IPS-18c (cell line): ENCODE measurements at regions not wholly inside any gene's neighbourhood (a gene's known extent, or its start where the extent isn't known, plus 50 kb on each side); places are given as distances from the start of the nearest gene placed in this dataset.
"Not testable (repeated sequence)": the region's sequence is repeated elsewhere in the genome, so short reads cannot be mapped to it uniquely, and the experiment has no call there.

Source experiments
- H3K4me3 ChIP-seq: 2 replicates; pipeline ENCODE4 v1.7.0; 2013; ENCODE audit warnings: low read depth, mild to moderate bottlenecking, low read length, moderate library complexity; ENCODE audit not compliant: insufficient read depth
- H3K9me3 ChIP-seq: one replicate; pipeline ENCODE4 v1.6.1; 2013; ENCODE audit warnings: mild to moderate bottlenecking, low read length, moderate library complexity; ENCODE audit not compliant: control insufficient read depth, insufficient read depth

GRCh38 chr19:31881988-31882387 lies 463.4 kb upstream of the ZNF507 start:
- Histone ChIP-seq H3K4me3 (no peak overlapping the region), H3K9me3 (peaks cover 2% of the 10 kb centered on the region)

GRCh38 chr19:31882709-31883108 lies 462.7 kb upstream of the ZNF507 start:
- Histone ChIP-seq H3K4me3 (no peak overlapping the region), H3K9me3 (peaks cover 2% of the 10 kb centered on the region)

DNA sequence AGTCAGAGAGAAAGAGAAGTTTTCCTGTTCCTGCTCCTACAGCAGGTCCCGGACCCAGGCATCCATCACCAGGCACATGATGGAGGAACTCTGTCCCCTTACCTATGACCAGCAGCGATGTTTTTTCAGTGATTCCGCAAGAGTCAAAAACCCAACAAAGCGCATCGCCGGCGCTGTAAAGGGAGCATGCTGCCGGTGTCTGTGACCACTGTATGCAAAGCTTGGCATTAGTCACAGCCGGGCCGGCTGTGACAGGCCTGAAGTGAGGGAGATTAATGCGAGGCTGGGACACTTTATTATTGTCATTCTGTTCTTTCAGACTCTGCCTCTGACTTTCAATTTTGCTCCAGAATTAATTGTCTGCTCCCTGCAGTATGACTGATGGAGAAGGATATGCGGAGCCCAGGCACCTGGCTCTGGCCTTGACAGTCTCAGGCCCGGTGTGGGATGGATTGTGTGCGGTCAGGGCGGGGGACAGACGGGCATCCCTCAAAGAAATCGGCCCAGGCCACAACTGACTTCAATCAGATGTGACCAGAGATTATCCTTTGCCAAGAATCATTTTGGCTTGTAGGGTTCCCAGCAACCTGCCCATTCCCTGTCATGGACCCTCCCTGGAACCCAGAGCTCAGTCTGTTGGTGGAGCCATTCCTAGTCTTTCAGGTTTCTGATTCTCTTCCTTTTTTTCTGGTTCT lies 462.0 kb upstream of the ZNF507 start:
- Histone ChIP-seq H3K9me3 (peaks cover 2% of the 10 kb centered on the region), H3K4me3 (no peak overlapping the region)

DNA sequence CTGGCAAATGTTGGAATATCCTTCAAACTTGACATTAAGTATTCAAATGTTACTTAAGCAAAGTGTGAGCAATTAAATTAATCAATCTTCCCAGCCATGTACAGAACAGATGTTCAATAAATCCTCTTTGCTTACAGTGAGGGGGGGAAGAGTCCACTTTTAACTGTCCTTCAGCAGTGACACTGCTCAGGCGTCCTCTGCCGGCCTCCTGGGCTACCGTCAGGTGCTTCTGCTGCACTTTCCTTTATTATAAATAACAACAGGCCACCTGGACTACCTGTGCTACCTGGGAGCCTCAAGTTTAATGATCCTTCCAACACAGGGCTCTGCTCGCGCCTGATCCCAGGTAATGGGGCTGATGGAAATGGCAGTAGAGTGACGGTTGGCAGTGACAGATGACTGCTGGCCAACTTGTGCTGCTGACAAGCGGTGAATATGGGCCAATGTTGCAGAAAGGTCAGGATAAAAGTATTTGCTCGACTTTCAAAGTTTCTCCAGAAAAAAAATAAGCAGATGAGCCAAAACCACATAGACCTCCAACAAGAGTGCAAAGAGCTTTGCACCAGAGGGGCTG lies 460.0 kb upstream of the ZNF507 start:
- H3K4me3 ChIP-seq, result no peak overlapping the region
- H3K9me3 ChIP-seq, result peaks cover 2% of the 10 kb centered on the region

DNA sequence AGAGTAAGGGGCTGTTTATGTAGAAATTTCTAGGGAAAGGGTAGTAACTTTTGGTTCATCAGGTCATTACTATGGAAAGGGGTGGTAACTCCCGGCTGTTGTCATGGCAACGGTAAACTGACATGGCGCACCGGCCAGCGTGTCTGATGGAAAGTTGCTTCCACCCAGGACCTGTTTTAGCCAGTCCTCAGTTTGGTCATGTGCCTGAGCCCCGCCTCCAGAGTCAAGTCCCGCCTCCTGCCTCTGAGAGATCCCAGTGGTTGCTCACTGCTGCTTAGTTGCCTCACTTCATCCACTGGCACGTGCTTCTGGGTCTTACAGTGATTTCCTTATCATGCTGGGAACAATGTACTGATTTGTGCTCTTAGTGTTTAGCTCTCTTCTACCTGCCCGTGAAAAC lies 455.2 kb upstream of the ZNF507 start:
- H3K9me3 ChIP-seq, result peaks cover 2% of the 10 kb centered on the region
- no peak overlapping the region for H3K4me3 ChIP-seq

DNA sequence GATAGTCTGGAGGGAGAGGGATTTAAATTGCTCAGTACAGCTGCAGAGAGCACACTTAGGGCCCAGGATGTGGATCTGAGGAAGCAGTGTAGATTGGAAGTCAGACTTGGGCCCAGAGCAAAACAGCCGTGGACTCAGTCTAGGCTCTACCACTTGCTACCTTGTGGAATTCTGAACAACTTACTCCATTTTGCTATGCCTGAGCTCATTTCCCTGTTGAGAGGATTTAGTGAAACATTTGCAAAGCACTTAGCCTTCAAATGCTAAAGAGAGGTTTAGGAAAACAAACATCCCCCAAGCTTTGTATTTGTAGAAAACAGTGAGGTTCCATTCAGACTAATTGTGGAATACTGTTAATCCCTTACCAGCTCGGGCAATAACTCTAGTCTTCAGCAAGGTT lies 453.4 kb upstream of the ZNF507 start:
- no peak overlapping the region for H3K4me3 ChIP-seq
- peaks cover 2% of the 10 kb centered on the region for H3K9me3 ChIP-seq

DNA sequence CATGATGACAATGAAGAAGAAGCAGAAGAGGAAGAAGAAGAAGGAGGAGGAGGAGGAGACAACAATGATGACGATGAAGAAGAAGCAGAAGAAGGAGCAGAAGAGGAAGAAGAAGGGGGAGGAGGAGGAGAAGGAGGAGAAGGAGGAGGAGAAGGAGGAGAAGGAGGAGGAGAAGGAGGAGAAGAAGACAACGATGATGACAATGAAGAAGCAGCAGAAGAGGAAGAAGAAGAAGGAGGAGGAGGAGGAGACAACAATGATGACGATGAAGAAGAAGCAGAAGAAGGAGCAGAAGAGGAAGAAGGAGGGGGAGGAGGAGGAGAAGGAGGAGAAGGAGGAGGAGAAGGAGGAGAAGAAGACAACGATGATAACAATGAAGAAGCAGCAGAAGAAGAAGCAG lies 451.9 kb upstream of the ZNF507 start:
- not testable (repeated sequence) for H3K9me3 ChIP-seq, H3K4me3 ChIP-seq

DNA sequence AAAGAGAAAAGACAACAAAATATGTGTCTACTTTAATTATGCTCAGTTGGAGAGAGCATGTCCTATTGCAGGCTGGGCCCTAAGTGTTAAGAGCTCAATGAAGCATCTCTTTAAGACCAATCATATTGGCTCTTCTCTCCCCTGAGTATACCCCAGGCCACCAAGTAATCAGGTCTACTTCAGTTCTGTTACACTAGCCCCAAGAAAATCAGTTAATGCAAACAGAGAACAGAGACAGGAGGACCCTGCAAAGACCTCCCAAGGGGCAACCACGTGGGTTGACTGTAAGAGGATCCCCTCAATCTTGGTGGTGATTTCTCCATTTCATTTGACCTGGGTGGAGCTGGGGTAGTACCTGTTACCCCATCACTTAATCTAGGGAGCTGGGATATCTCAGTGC lies 451.0 kb upstream of the ZNF507 start:
- Histone ChIP-seq H3K4me3 (no peak overlapping the region), H3K9me3 (peaks cover 2% of the 10 kb centered on the region)

GRCh38 chr19:31897292-31897691 lies 448.1 kb upstream of the ZNF507 start:
- Histone ChIP-seq H3K4me3 (no peak overlapping the region), H3K9me3 (peaks cover 2% of the 10 kb centered on the region)

GRCh38 chr19:31900991-31901390 lies 444.4 kb upstream of the ZNF507 start:
- no peak overlapping the region for H3K4me3 ChIP-seq
- H3K9me3 ChIP-seq, result no peaks in the 10 kb centered on the region

- Histone ChIP-seq H3K4me3 (no peak overlapping the region), H3K9me3 (no peaks in the 10 kb centered on the region)
Measured at GRCh38 chr19:31902821-31903220, 442.6 kb upstream of the ZNF507 start.

GRCh38 chr19:31903979-31904378 lies 441.4 kb upstream of the ZNF507 start:
- H3K9me3 ChIP-seq, result no peaks in the 10 kb centered on the region

GRCh38 chr19:31906111-31906871 lies 439.1 kb upstream of the ZNF507 start:
- Histone ChIP-seq H3K9me3 (no peaks in the 10 kb centered on the region), H3K4me3 (no peak overlapping the region)

More at GRCh38 chr19:31903979-31904378, 441.4 kb upstream of the ZNF507 start:
- no peak overlapping the region for H3K4me3 ChIP-seq

DNA sequence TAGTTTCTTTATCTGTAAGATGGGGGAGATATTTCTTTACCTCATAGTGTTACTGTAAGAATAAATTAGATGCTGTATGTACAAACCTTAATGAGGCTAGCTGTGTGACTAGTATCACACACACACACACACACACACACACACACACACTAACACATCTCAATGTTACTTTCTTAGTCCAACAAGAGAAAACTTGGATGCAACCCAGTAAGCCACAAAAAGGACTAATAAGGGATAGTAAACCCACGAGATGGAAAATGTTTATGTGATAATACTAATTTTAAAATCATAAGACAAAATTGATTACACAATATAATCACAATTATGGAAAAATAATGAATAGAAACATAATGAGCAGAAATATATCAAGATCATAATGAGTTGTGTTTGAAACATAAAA lies 437.7 kb upstream of the ZNF507 start:
- H3K9me3 ChIP-seq, result no peaks in the 10 kb centered on the region
- H3K4me3 ChIP-seq, result no peak overlapping the region

DNA sequence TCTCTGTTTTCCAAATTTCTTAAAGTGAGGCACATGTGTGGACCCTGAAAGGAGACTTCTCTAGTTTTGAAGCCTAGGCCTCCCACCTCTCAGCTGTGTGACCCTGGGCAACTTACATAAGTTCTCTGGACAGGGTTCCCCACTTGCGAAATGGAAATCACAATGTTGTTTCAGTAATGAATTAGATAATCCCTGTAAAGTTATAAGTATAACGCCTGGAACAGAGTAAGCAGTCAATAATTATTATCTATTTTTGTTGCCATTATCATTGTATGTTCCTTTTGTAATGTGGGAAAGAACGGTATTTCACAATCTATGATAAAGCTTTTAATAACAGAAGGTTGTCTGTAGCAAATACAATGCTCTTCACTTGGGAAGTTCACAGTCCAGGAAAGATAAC lies 437.3 kb upstream of the ZNF507 start:
- Histone ChIP-seq H3K4me3 (no peak overlapping the region), H3K9me3 (no peaks in the 10 kb centered on the region)

GRCh38 chr19:31908496-31909225 lies 436.7 kb upstream of the ZNF507 start:
- no peak overlapping the region for H3K4me3 ChIP-seq
- no peaks in the 10 kb centered on the region for H3K9me3 ChIP-seq

DNA sequence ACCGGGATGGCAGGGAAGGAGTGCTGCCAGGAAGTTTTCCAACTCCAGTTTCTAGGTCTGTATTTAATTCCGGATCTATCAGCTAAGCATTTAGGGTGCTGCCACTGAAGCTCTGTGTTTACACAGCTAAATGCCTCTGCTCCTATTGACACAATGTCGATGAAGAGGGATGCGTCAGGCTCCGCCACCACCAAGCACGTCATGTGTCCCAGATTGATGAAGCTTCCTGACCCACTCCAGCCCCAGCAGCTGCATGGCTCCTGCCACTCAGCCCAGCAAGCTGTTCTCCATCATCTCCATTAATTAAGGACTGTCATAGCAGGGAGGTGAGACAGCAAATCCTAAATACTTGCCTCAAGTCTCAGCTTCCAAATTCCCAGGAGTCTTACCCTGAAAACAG lies 435.2 kb upstream of the ZNF507 start:
- Histone ChIP-seq H3K9me3 (no peaks in the 10 kb centered on the region), H3K4me3 (no peak overlapping the region)

DNA sequence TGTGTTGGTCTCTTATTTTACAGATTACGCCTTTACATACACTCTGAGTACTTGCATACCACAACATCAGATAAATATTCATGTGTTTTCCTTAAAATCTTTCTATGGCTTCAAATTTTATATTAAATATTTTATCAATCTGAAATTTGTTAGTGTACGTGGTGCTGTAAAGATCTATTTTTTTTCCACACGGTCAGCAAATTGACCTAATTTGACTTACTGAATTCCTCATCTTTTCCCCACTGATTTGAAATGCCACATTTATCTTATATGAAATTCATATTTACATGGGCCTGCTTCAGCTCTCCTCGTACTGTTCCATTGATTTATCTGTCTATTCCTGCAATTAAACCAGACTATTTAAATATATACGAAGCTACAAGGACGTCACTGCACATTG lies 433.8 kb upstream of the ZNF507 start:
- Histone ChIP-seq H3K9me3 (no peaks in the 10 kb centered on the region), H3K4me3 (no peak overlapping the region)
